ENCODE measurements at regions not wholly inside any gene's neighbourhood (a gene's known extent, or its start where the extent isn't known, plus 50 kb on each side); places are given as distances from the start of the nearest gene placed in this dataset.

DNA sequence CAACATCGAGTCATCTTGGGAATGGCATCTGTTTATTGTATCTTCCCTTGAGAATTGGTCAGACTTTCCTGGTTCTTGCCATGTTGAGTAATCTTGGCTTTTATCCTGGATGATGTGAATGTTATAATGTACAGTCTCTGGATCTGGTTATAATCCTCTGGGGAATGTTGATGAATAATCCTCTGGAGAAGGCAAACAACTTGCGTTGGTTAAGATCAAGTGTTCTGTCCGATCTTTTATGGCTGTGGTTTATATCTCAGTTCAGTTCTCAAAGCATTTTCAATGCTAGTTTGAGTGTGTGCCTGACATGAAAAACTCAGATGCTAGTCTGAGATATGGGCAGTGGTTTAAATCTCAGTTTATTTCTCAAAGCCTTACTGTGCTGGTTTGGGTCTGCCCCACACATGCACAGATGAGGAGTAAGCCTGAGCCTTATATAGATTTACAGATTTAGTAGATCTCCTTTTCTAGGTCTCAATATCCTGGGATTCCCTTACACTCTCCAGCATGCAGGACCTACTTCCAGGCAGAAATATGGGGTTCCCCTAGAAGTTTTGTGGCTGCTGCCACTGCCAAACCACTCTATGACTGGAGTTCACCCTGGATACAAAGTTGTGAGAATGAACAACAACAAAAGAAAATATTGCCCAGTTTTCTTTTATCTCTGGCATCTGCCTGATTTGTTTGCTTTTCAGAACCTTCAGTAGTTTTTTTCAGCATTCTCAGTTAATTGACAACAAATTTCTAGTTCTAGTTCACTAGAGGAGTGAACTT, 191.8 kb upstream of the MAN1A1 start:
- TF ChIP-seq, protein P1, sequence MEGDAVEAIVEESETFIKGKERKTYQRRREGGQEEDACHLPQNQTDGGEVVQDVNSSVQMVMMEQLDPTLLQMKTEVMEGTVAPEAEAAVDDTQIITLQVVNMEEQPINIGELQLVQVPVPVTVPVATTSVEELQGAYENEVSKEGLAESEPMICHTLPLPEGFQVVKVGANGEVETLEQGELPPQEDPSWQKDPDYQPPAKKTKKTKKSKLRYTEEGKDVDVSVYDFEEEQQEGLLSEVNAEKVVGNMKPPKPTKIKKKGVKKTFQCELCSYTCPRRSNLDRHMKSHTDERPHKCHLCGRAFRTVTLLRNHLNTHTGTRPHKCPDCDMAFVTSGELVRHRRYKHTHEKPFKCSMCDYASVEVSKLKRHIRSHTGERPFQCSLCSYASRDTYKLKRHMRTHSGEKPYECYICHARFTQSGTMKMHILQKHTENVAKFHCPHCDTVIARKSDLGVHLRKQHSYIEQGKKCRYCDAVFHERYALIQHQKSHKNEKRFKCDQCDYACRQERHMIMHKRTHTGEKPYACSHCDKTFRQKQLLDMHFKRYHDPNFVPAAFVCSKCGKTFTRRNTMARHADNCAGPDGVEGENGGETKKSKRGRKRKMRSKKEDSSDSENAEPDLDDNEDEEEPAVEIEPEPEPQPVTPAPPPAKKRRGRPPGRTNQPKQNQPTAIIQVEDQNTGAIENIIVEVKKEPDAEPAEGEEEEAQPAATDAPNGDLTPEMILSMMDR (IDR thresholded peaks at IDR 0.05) = no peak
- TF ChIP-seq POLR2A (IDR thresholded peaks at IDR 0.05) = no peak
